Suppressor macrophage (primary cell): ENCODE measurements at regions not wholly inside any gene's neighbourhood (a gene's known extent, or its start where the extent isn't known, plus 50 kb on each side); places are given as distances from the start of the nearest gene placed in this dataset.

Experiments used
- DNase-seq, 4 experiments: peaks; one replicate each; pipeline ENCODE4 v3.0.0-alpha.2; 2020 to 2022

DNA sequence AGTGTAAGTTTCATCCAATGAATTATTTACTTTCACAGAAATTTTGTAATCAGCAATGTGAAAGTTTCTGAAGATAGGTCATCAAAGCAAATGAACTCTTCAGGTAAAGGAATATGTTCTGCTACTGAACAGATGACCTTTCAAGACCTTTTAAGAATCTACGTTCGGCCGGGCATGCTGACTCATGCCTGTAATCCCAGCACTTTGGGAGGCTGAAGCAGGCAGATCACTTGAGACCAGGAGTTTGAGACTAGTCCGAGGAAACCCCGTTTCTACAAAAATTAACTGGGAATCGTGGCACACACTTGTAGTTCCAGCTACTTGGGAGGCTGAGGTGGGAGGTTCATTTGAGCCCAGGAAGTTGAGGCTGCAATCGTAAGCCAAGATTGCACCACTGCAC, 578.4 kb upstream of the COX7C start:
- no peak for DNase-seq

DNA sequence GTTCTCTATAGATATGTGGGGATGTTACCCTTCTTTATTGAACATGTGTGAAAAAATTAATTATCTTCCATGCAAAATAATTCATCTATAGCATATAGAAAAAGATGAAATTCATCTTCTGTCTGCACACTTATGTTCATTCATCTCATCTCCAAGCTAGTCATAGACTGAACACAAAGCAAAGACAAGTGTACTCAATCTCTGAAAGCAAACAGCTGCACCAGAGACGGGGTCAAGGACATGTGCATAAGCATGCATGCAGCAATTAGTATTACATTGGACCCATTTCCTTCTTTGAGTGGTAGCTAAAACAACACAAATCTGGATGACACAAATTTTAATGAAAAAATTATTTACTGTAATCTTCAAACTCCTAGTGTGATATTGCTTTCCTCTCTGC, 547.0 kb upstream of the COX7C start:
- DNase-seq = no peak

DNA sequence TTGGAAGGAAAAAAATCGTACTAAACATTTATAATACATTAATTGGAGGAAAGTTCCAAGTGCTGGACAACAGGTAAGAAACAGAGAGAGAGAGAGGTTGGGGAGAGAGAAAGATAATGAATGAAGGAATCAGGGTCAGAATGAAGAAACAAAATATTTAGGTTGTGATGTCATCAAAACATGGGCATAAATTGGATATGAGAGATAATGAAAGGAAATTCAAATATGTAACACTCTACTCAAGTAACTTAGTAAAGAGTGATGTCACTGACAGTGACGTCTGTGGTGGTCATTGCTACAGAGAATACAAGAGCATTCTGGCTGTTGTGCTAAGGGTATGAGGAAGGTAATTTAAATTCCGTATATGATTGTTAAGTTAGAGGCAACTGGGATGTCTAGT, 543.4 kb upstream of the COX7C start:
- no peak for DNase-seq

DNA sequence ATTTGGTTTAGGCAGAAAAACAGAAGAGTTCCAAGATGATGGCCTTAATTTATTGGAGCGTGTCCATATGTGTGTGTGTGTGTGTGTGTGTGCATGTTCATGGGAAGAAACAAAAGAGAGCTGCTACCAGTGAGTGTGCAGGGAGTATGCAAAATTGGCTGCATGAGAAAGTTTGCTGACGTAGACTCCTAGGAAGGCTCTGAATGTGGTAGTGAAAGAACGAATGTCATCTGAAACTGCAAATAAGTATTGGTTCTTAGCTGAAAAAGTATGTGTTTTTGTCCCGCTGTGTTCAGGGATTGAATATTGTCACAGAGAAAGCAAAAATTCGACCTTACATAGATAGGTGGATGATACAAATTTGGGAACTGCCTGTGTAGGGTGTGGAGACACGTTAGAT, 542.6 kb upstream of the COX7C start:
- no peak for DNase-seq

DNA sequence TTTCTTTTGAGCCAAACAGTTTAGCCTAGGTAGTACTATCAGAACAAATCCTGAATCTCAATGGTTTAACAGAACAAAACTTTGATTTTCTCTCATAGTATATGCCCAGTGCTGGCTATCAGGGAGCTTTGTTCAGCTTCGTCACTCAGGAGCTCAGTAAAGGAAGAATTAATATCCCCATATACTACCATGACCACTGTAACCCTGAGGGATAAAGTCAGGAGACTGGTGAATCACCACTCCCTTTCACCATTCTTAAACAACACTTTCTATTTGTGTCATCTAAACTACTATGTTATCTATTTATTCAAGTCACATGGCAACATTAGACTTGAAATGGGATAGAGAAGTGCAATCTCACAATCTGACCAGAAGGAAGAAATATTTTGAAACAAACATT, 522.6 kb upstream of the COX7C start:
- no peak for DNase-seq

DNA sequence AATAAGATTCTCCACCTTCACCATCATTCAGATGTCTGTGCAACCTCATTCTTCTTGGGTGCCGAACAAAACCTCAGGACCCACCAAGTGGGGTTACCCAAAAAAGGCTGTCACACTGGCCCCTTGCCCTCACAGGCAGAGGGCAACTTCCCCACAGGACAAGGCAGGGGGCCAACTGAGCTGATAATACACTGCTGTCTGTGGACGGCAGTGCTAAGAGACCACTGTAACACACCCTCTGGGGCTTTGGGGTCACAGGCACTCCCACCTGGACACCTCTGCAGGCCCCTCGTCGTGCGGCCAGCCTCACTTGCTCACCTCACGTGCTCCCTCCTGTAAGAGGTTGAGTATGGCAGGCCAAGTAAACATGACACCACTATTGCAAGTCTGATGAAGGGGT, 515.8 kb upstream of the COX7C start:
- no peak for DNase-seq

DNA sequence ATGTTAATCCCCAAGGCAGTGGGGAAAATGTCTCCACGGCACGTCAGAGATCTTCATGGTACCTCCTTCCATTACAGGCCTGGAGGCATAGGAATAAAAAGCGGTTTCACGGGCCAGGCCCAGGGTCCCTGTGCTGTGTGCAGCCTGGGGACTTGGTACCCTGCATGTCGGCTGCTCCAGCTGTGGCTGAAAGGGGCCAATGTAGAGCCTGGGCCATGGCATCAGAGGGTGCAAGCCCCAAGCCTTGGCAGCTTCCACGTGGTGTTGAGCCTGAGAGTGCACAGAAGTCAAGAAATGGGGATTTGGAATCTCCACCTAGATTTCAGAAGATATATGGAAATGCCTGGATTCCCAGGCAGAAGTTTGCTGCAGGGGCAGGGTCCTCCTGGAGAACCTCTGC, 508.9 kb upstream of the COX7C start:
- no peak for DNase-seq

DNA sequence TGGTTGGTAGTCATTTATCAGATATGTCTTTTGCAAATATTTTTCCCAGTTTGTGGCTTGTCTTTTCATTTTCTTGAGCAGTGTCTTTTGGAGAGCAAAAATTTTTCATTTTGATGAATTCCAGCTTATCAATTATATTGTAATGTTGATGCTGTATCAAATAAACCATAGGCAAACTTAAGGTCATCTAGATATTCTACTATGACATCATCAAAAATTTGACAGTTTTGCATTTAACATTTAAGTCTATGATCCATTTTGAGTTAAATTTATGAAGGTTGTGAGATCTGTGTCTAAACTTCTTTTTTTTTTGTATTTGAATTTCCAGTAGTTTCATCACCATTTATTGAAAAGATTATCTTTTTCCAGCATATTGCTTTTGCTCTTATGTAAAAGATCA, 505.5 kb upstream of the COX7C start:
- DNase-seq = no peak

DNA sequence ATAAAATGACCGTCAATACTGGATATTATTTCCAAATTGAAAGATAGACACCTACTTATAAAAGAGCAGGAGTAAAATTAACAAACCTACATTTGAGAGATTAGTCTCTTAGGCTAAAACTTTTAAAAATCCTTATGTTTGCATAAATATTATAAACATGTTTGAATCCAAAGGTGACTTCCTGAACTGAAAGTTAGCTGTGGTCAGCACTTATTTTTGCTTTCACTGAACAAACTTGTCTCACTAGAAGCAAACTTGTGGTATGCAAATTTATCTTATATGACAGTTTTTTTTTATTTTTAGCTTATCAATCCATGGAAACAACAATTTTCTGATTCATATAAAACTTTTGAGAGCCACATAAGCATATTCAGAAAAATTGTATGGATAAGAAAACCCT, 502.6 kb upstream of the COX7C start:
- no peak for DNase-seq

DNA sequence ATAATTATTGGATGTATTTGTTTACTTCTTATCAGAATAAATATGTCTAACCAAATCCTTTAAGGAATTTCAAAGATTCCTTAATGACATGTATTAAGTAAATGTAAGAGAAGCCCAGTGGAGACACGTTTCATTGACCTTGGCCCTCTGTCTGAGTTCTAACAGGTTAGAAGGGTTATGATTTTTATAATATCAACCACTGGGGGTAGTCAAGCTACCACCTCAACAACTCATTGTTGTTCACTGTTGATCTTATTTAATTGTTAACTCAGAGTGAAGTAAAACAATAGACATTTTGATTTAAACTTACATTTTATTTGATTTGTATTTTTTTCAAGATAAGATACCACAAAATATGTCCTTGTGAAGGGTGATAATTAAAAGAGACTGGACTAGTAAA, 499.2 kb upstream of the COX7C start:
- no peak for DNase-seq

DNA sequence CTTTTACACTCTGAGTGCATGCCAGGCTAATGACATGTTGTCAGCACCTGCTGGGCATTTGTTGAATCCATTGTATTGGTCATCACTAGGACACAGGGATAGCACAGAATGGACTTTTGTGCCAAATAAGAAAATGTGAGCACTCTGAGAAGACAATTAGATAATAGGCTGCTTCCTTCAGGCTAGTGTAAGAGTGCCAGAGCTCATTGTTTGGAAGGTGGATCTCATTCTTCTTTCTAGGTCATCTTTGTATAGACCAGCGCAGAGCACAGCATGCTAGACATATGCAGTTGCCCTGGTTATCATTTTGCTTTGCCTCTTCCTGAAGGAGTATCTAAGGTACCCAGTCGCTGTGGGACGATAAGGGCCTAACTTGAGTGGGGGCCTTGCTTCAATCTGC, 493.4 kb upstream of the COX7C start:
- DNase-seq = no peak

DNA sequence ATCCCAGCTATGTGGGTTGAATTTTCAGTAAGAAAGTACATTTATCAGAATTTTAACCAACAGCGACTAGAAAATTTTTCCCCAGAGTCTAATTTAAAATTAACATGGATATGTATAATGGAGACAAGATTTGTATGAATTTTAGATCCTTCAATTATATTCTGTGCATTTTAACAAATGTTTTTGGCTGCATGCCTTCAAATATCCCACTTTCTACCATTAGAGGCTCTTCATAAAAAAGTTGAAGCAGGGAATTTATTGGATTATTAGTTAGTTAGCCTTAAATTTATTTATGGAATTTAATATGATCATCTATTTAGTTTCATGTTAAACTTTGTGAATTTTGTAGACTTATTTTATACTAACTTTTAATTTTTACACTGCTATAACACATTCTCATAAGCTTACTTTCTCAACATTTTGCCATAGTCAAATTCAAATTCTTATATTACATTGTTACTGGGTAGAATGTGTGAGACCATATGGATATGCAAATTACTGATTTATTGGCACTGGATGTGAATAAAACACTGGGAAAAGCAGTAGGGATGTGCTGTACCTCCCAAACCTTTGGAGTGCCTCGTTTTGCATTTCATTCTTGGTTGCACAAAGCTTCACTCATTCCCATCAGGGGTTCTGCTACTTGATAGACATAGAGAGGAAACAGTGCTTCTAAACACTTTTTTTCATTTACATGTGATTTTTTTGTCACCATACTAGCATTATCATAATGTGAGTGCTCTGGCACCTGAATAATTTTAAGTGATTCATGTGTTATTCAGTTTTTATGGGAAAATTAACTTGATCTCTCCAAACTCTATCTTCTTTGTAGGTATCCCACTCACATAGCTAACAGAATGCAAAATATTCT, 491.8 kb upstream of the COX7C start:
- DNase-seq = no peak

DNA sequence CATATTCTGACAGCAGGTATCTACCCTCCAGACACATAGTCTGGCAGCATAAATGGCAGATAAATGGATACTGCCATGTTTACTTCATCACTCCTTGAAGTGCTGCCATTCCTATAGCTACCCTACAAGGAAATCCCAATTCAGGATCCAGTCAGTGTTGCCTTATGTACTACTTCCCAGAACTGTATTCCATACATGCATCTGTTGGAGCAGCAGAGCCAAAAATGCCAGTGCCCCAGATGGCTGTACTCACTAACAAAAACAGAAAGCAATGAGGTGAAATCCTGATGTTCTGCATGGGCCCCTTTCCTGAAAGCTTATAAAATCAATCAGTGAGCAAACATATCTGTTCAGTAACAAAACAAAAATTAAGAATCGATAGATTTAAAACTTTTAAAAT, 490.0 kb upstream of the COX7C start:
- DNase-seq = no peak

DNA sequence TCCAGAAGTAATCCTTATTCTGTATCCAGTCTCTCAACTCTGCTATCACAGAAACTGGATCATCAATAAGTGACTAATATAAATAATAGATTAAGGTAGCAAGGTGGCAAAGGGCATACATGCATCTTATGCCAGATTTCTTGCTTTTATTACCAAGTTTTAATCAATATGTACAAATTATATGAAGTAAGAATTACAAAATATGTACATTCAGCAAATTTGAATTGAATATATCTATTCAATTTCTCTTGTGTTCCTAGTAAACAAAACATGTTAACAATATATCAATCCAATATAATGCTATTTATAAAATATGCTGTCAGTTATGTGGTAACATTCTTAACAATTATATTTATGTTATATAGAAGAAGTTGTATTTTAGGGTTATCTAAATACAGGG, 488.7 kb upstream of the COX7C start:
- DNase-seq = no peak

DNA sequence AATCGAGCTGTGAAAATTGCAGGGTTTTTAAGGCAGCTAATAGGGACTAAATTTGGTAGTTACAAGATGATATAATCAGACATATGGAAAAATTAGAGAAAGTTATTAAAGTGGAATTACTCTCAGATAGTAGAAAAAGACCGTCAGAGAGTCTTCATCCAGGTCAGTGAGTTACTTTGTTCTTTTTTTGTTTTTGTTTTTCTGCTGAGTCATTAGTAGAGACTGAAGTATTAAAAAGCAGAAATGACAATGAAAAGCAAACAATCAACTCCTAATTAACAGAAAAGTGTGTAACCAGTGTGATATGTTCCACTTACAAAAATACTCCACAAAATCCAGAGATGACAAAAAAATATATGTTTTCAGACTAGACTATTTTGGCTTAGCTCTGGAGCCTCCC, 480.4 kb upstream of the COX7C start:
- DNase-seq = no peak

DNA sequence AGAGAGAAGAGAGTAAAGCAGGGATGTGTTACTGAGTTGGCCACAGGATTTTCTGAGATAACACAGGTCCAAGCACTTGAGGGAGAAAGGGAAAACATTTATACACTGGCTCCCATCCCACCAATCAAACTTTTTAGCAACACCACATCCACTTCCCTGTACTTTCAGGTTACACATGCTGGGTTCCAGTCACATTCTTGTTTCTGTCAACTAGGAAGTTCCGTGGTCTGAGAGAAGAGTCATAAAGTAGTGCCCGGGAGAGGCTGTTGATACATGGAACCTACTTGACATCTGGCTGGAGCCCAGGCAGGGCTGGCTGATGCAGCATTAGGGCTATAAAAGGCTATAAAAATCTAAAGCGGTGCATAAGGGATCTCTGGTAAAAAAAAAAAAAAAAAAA, 473.9 kb upstream of the COX7C start:
- DNase-seq = no peak

DNA sequence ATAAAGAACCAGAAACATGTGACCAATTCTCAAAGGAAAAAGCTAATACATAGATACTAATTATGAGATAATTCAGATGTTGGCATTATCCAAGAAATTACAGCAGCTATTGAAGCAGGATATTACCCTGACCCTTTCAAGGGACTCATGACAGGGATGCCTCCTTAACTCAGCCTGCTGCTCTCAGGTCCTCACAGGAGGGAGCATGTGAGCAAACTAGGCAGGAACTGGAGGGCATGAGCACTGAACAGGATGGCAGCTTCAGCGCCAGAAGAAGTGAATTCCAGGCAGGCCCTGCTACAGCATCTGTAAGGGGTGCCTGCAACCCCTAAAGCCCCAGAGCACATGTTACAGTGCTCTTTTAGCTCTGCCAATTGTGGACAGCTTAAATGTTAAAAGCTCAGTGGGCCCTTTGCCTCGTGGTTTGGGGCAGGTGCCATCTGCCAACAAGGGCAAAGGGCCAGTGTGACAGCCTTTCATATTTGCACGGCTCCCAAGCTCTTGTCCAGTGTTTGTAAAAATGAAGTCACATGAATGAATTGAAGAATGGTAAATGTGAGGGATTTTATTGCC, 464.7 kb upstream of the COX7C start:
- no peak for DNase-seq

DNA sequence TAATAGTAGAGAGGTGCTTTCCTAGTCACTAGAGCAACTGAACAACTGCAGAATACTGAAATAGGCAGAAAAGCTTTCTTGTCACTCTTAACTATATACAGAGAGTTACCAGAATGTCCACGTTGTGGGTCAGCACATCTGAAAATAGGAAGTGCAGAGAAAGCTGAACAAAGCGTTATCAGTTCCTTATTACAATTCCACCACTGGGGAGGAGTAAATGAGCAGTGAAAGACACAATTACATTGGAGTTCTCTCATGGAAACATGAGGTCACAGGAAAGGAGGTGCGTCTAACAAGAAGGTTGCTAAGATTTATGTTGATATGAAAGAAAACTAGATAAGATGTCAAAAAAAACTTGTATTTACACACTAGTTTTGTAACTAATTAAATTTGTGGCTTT, 461.9 kb upstream of the COX7C start:
- DNase-seq = peak in 3 of 4 experiments; percentile 2 to 17 (median 12)

DNA sequence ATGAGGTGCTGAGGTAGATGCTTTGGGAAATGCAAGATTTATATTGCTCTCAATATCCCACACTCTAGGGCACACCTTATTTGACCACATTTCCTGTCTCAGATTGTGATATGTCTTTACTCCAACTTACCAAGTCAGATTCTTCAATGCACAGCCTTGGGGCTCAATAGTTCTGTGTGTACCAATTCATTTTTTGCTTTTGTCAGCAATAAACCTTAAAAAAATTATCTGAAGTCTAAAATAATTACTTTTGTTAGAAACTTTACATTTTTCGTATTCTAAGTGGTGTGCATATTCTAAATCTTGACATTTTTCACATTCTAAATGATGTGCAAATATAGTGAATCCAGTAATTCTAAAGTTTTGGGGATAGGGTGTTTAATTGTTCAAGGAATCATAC, 447.5 kb upstream of the COX7C start:
- DNase-seq = no peak

DNA sequence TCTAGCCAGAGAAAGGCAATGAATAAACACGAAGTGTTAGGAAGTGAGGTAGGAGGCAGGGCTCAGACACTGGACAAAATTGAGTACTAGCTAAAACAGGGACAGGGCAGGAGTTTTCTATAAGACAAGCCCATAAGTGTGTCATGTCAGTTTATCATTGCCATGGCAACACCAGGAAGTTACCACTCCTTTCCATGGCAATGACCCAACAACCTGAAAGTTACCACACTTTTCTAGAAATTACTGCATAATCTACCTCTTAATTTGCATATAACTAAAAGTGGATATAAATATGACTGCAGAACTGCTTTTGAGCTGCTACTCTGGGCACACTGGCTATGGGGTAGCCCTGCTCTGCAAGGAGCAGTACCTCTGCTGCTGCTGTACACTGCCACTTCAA, 442.5 kb upstream of the COX7C start:
- no peak for DNase-seq

DNA sequence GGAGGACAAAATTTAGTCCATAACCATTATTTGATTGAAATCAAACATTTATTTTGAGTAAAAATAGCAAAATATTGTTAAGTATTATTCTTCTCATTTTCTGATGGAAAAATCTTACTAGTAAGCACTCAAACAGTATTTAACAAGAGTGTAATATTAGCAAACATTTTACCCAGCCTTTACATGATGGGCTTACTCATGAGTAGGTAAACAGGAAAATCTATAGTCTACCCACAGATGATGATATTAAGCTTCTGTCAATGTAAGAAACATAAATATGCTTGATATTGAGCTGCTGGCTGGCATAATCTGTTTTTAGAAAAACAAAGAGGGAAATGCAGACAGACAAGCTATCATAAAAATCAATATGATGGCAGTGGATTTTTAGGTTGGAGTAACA, 418.5 kb upstream of the COX7C start:
- DNase-seq = no peak

DNA sequence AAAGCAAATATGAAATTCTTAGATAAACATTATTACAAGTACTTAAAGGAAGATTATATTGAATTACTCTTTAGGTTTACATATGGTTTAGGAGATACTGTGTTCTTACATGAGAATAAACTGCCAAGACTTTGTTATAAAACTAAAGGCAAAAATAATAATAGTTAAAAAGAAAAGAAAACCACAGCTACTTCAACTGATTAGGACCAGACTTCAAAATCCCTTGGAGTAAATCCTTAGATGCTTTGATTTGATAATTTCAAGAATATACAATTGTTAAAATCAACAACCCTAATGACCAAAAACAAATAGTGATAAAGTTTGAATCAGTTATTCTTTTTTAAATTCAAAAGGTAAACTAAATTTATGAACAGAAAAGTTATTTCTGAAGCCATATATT, 389.6 kb upstream of the COX7C start:
- no peak for DNase-seq

DNA sequence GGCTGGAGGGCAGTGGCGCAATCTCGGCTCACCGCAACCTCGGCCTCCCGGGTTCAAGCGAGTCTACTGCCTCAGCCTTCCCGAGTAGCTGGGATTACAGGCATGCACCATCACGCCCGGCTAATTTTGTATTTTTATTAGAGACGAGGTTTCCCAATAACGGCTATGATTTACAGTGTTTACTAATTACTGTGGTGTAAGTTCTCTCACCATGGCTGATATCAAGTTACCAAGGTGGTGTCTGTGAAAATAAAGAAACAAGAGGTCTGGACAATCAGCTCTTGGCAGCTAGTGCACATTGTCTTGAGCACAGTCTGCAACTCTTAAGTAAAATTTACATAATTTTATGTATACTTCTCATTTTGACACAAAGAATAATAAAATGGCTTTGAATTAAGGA, 385.5 kb upstream of the COX7C start:
- no peak for DNase-seq

DNA sequence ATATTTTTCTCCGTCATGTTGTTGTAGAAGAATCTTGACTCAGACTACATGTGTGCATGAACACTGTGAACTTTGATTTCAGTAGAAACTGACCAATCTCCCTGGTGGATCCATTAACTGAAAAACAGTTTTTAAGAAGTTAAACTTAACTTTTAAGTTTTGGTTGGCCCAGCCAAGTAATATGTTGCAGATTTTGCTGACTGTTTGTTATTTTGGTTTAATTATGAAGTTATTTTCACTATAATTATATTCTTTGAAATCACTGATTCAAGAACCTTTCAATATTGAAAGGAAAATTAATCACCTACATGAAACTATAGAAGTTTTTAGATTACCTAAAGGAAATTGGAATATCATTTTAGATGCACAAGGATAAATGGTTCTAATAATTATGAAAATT, 373.6 kb upstream of the COX7C start:
- no peak for DNase-seq

DNA sequence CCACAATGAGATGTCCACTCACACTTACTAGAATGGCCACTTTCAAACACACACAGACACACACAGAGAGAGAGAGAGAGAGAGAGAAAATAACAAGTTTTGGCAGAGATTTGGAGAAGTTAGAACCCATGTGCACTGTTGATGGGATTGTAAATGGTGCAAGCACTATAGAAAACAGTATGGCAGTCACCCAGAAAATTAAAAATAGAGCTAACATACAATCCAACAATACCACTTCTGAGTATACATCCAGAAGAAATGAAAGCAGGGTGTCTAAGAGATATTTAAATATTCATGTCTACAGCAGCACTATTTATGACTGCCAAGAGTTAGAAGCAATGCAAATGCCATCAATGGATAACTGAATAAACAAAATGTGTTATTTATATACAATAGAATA, 359.9 kb upstream of the COX7C start:
- DNase-seq = no peak
